ENCODE measurements at regions not wholly inside any gene's neighbourhood (a gene's known extent, or its start where the extent isn't known, plus 50 kb on each side); places are given as distances from the start of the nearest gene placed in this dataset.
"Not testable (repeated sequence)": the region's sequence is repeated elsewhere in the genome, so short reads cannot be mapped to it uniquely, and the experiment has no call there.

GRCh38 chr2:77834360-77835002 lies 312.3 kb upstream of the LRRTM4 start:
- DNase-seq (ENCODE audit: low spot score), result peak; percentile 2

- no peak for DNase-seq (ENCODE audit: low spot score)
Measured at GRCh38 chr2:77838441-77838840, 316.3 kb upstream of the LRRTM4 start.

GRCh38 chr2:77839102-77839501 lies 316.9 kb upstream of the LRRTM4 start:
- DNase-seq (ENCODE audit: low spot score), result no peak

GRCh38 chr2:77862120-77862519 lies 339.9 kb upstream of the LRRTM4 start:
- DNase-seq (ENCODE audit: low spot score), result no peak

- no peak for DNase-seq (ENCODE audit: low spot score)
Measured at GRCh38 chr2:77864426-77864825, 342.2 kb upstream of the LRRTM4 start.

GRCh38 chr2:77866661-77867060 lies 344.5 kb upstream of the LRRTM4 start:
- DNase-seq (ENCODE audit: low spot score), result no peak

- no peak for DNase-seq (ENCODE audit: low spot score)
Measured at GRCh38 chr2:77867146-77867545, 345.0 kb upstream of the LRRTM4 start.

- no peak for DNase-seq (ENCODE audit: low spot score)
Measured at GRCh38 chr2:77873506-77873905, 351.3 kb upstream of the LRRTM4 start.

DNA sequence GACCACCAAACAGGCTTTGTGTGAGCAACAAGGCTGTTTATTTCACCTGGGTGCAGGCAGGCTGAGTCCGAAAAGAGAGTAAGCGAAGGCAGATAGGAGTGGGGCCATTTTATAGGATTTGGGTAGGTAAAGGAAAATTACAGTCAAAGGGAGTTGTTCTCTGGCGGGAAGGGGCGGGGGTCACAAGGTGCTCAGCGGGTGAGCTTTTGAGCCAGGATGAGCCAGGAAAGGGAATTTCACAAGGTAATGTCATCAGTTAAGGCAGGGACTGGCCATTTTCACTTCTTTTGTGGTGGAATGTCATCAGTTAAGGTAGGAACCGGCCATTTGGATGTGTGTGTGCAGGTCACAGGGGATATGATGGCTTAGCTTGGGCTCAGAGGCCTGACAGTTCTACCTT lies 378.0 kb upstream of the LRRTM4 start:
- not testable (repeated sequence) for DNase-seq (ENCODE audit: low spot score)

DNA sequence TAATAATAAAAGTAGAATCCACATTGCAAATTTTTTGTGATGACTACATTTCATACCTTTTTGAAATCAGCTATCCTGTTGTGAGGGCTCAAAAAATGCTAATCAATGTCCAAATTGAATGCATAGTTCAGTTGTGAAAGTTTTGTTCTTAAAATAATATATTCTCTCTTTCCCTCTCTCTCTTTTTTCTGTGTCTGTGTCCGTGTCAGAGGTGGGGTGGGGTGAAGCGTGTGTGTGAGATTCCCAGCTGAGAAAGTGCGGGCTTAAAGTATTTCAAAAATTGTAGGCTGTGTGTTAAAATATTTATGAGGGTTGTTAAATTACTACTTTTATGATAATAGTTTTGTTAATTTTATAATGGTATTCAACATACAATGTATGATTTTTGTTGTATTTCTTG lies 388.0 kb upstream of the LRRTM4 start:
- no peak for DNase-seq (ENCODE audit: low spot score)

- no peak for DNase-seq (ENCODE audit: low spot score)
Measured at GRCh38 chr2:77920838-77921366, 398.7 kb upstream of the LRRTM4 start.

GRCh38 chr2:77922567-77922966 lies 400.4 kb upstream of the LRRTM4 start:
- no peak for DNase-seq (ENCODE audit: low spot score)

- DNase-seq (ENCODE audit: low spot score), result no peak
Measured at GRCh38 chr2:77937366-77937765, 415.2 kb upstream of the LRRTM4 start.

GRCh38 chr2:77938462-77938861 lies 416.3 kb upstream of the LRRTM4 start:
- no peak for DNase-seq (ENCODE audit: low spot score)

DNA sequence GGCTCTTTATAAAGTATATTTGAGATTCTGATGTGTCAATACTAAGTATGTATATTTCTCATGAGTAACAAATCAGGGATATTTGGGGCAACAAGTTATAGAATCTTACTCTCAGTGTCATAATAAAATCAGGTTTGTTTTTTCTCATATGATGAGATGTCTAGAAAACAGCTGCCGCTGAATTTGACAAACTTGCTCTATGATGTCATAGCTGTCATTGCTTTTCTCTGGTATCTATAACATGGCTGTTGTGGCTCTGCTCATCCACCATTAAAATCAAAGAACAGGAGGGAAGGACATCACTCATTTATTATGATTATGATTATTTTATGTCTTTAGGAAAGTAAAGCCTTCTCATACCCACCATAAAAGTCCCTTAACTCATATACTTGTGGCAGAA lies 417.2 kb upstream of the LRRTM4 start:
- no peak for DNase-seq (ENCODE audit: low spot score)

GRCh38 chr2:77939801-77940200 lies 417.6 kb upstream of the LRRTM4 start:
- DNase-seq (ENCODE audit: low spot score), result no peak

- no peak for DNase-seq (ENCODE audit: low spot score)
Measured at GRCh38 chr2:77954931-77955330, 432.8 kb upstream of the LRRTM4 start.

DNA sequence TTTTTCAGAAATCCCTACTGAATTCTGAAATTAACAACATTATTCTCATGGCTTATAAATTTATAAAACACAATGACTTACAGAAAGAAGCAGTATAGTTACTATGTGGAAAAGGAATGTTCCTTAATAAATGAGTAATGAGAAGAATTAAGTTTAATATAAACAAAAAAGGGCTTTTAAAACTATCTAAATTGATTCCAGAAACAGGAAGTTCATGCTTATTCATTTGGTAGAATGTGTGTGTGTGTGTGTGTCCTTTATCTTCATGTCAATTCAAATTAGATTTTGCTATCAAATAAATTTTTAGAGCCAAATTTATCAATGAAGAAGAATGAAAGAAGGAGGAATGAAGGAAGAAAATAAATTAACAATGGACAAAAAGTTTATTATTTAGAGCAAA lies 440.8 kb upstream of the LRRTM4 start:
- no peak for DNase-seq (ENCODE audit: low spot score)

DNA sequence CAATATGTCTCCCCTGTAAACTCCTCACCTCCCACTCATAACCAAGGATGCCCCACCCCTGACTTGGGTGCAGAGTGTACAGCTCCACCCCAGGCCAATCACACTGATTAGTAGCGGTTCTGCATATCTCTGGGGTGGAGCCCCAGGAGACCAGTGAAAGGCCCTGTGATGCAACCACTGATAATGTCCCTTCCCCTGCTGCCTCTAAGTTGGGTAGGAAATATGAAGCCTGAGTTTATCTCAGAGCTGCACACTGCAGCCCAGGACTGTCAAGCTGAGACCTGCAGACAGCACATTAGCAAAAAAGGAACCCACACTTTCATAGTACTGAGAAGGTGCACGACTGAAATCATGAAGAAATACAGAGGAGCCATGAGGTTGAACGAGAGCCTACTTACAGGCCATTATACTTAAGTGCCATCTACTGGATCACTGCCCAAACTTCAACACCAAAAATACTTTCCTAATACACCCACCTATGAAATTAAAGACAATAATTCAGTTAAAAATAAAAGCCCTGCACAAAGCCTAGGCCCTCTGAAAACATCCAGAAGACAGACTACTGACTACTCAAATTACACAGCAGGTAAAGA lies 455.4 kb upstream of the LRRTM4 start:
- peak; percentile 23 for DNase-seq (ENCODE audit: low spot score)

DNA sequence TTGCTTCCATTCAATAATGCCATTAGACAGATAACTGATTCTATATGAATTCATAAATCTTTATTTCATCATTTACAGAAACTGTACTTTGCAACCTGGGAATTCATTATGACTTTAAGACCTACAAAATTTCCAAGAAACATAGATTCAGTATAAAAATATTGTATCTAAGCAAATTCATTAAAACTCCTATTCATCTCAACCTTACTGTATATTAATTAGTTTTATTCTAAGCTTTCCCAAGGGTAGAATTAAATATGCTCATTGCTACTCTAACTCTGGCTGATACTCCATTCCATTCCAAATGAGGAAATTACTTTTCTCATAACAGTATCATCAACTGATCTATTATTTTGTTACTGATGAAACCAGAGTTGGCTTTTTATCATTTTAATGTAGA lies 473.0 kb upstream of the LRRTM4 start:
- no peak for DNase-seq (ENCODE audit: low spot score)

DNA sequence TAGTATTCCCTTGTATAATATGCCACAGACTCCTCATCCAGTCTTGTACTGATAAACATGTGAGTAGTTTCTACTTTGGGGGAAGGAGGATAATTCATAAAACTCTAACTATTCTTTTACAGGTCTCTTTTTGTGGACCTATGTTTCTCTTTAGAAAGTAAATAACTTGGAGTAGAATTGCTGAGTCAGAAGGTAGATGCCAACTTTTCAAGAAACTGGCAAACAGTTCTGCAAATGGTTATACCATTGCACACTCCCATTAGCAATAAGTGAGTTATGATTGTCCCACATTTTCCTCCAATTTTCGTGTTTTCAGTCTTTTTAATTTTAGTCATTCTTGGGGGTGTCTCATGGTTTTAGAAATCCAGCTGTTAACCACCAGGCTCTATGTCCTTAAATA lies 477.2 kb upstream of the LRRTM4 start:
- DNase-seq (ENCODE audit: low spot score), result no peak

GRCh38 chr2:78009289-78009688 lies 487.1 kb upstream of the LRRTM4 start:
- DNase-seq (ENCODE audit: low spot score), result no peak

- DNase-seq (ENCODE audit: low spot score), result no peak
Measured at GRCh38 chr2:78011251-78011650, 489.1 kb upstream of the LRRTM4 start.

GRCh38 chr2:78020491-78020890 lies 498.3 kb upstream of the LRRTM4 start:
- no peak for DNase-seq (ENCODE audit: low spot score)

All from SK-N-DZ (cell line).